ENCODE measurements at regions not wholly inside any gene's neighbourhood (a gene's known extent, or its start where the extent isn't known, plus 50 kb on each side); places are given as distances from the start of the nearest gene placed in this dataset.

DNA sequence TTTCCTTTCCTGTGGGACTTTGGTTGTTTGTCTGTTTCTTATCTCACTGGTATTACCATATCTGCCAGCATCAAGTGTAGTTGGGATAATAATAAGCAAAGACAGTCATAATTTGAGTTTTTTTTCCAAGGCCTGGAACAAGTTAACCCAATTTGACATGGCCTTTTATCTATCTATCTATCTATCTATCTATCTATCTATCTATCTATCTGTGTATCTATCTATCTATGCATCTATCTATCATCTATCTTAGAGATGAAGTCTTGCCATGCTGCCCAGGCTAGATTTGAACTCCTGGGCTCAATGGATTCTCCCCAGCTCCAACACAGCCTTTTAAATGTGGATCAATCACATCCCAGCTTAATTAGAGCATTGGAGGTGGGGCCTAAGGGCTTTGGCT lies 174.1 kb upstream of the CSF3R start:
- Histone ChIP-seq H2AK5ac (ENCODE audit: low read depth, low read length) (no peak overlapping the region), H4K20me1 (ENCODE audit: insufficient read depth, low read length) (no peaks in the 10 kb centered on the region), H3K4me2 (ENCODE audit: low read depth, low read length) (no peak overlapping the region), H4K91ac (ENCODE audit: insufficient read depth, low read depth, low read length) (no peak overlapping the region), H3K9me1 (ENCODE audit: insufficient read depth, low read length) (no peaks in the 10 kb centered on the region), H3K14ac (replicated peaks; ENCODE audit: low read depth, low read length) (no peak overlapping the region), H3K79me1 (ENCODE audit: low read depth in 1 of 2, low read length in 2 of 2) (no peaks in the 10 kb centered on the region), H3K27me3 (ENCODE audit: control insufficient read depth, insufficient read depth, low read length) (peaks cover 4% of the 10 kb centered on the region), H3K4ac (ENCODE audit: low read depth, low read length) (no peak overlapping the region), H2AK9ac (replicated peaks; ENCODE audit: low read depth, low read length, poor library complexity) (no peak overlapping the region), H2BK5ac (ENCODE audit: low read depth, low read length, poor library complexity, severe bottlenecking) (no peak overlapping the region), H3K27ac (ENCODE audit: insufficient read depth, low read length) (no peak overlapping the region), H3K4me1 (ENCODE audit: control insufficient read depth, insufficient read depth, low read length) (no peaks in the 10 kb centered on the region), H3K9me3 (ENCODE audit: control insufficient read depth, insufficient read depth, low read length) (no peaks in the 10 kb centered on the region), H3K56ac (ENCODE audit: extremely low read depth, insufficient read depth, low read length) (no peak overlapping the region), H3K4me3 (ENCODE audit: insufficient read depth, low read depth, low read length) (no peak overlapping the region), H4K5ac (ENCODE audit: low read depth, low read length) (no peak overlapping the region), H2BK120ac (ENCODE audit: low read depth, low read length) (no peak overlapping the region), H3K23ac (ENCODE audit: low read depth, low read length) (no peak overlapping the region), H2BK20ac (ENCODE audit: low read depth, low read length) (no peak overlapping the region), H3K36me3 (ENCODE audit: control insufficient read depth, insufficient read depth, low read length) (no peaks in the 10 kb centered on the region), H2AFZ (replicated peaks; ENCODE audit: low read length, poor library complexity) (no peak overlapping the region), H4K8ac (ENCODE audit: low read depth in 2 of 2, low read length in 2 of 2) (no peak overlapping the region), H3K18ac (ENCODE audit: low read depth, low read length) (no peak overlapping the region), H2BK15ac (ENCODE audit: low read depth, low read length) (no peak overlapping the region), H3K9ac (ENCODE audit: low read depth, low read length) (no peak overlapping the region)
- DNase-seq = no peak
- no peak for ATAC-seq (ENCODE audit: low read depth)
- CTCF ChIA-PET = no interaction called here
- TF ChIP-seq BHLHE40 (IDR thresholded peaks at IDR 0.05; ENCODE audit: low read depth, low read length) (no peak), MAFK (IDR thresholded peaks at IDR 0.05; ENCODE audit: low read depth, low read length) (no peak), RFX5 (IDR thresholded peaks at IDR 0.05; ENCODE audit: low read depth, low read length) (no peak), RAD21 (IDR thresholded peaks at IDR 0.05; ENCODE audit: low read length) (no peak), CHD1 (IDR thresholded peaks at IDR 0.05; ENCODE audit: low read depth, low read length) (no peak), NFE2L2 (IDR thresholded peaks at IDR 0.05; ENCODE audit: low read depth, low read length) (no peak), MAZ (IDR thresholded peaks at IDR 0.05; ENCODE audit: borderline replicate concordance, low read depth, low read length) (no peak), POLR2A (IDR thresholded peaks at IDR 0.05; ENCODE audit: low read depth, low read length) (no peak)
- TF ChIP-seq, protein P1, sequence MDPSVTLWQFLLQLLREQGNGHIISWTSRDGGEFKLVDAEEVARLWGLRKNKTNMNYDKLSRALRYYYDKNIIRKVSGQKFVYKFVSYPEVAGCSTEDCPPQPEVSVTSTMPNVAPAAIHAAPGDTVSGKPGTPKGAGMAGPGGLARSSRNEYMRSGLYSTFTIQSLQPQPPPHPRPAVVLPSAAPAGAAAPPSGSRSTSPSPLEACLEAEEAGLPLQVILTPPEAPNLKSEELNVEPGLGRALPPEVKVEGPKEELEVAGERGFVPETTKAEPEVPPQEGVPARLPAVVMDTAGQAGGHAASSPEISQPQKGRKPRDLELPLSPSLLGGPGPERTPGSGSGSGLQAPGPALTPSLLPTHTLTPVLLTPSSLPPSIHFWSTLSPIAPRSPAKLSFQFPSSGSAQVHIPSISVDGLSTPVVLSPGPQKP (IDR thresholded peaks at IDR 0.05; ENCODE audit: borderline replicate concordance, low read depth, low read length) = no peak
- in situ Hi-C loops (cut with MboI; ENCODE audit: low sequenced_read_pairs) (no loop called here), intact Hi-C loops (cut with micrococcal nuclease) (loop anchor here (10.0 kb wide), 1 partner anchor 82 kb away; no protein-coding TSS in a partner anchor), dilution Hi-C loops (cut with HindIII; ENCODE audit: low sequenced_read_pairs, unreplicated experiment) (no loop called here)
- POLR2A ChIA-PET (ENCODE audit: unreplicated experiment) = no interaction called here
- no TSS peak for BruUV-seq (replicated peaks)

All from IMR-90 (cell line).